Fibroblast of the aortic adventitia (primary cell): ENCODE measurements at regions not wholly inside any gene's neighbourhood (a gene's known extent, or its start where the extent isn't known, plus 50 kb on each side); places are given as distances from the start of the nearest gene placed in this dataset.
A peak's percentile ranks its signal among the peaks of the same experiment; 100 is the strongest.
"Not testable (repeated sequence)": the region's sequence is repeated elsewhere in the genome, so short reads cannot be mapped to it uniquely, and the experiment has no call there.

Experiments
- DNase-seq: peaks from one replicate; pipeline ENCODE4 v3.0.0-alpha.2; 2010; ENCODE audit warnings: low read depth
- H3K4me3 ChIP-seq: 2 replicates; pipeline ENCODE4 v1.5.1; 2011; ENCODE audit warnings: low read depth, mild to moderate bottlenecking, control low read depth, low read length, moderate library complexity
- TF ChIP-seq, protein P1 (sequence below): IDR thresholded peaks from 2 replicates; pipeline ENCODE4 v1.5.1; 2011; ENCODE audit warnings: mild to moderate bottlenecking, low read length, control low read depth, inconsistent platforms; ENCODE audit not compliant: insufficient read depth

DNA sequence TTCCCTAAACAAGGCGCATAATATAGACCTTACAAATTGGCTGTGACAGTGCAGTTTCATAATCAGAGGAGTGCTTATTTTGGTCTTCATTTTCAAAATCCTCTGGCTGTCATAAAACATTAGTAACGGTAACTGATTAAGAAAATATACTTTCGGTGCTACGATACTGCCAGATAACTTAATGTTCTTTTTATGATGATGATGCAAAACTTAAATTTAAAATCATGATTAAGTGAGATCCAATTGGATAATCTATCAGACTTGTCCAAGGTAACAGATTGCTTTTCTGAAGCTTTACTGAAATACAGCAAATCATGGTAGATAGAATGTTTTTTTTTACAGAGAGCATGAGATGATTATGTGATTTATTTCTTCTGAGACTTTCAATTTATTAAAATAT is 364.2 kb upstream of the CNTN3 start:
- no peak for DNase-seq
- TF ChIP-seq, protein P1, sequence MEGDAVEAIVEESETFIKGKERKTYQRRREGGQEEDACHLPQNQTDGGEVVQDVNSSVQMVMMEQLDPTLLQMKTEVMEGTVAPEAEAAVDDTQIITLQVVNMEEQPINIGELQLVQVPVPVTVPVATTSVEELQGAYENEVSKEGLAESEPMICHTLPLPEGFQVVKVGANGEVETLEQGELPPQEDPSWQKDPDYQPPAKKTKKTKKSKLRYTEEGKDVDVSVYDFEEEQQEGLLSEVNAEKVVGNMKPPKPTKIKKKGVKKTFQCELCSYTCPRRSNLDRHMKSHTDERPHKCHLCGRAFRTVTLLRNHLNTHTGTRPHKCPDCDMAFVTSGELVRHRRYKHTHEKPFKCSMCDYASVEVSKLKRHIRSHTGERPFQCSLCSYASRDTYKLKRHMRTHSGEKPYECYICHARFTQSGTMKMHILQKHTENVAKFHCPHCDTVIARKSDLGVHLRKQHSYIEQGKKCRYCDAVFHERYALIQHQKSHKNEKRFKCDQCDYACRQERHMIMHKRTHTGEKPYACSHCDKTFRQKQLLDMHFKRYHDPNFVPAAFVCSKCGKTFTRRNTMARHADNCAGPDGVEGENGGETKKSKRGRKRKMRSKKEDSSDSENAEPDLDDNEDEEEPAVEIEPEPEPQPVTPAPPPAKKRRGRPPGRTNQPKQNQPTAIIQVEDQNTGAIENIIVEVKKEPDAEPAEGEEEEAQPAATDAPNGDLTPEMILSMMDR: no peak
- no peak overlapping the region for H3K4me3 ChIP-seq

GRCh38 chr3:74985028-74985904 is 370.8 kb upstream of the CNTN3 start:
- not testable (repeated sequence) for DNase-seq, H3K4me3 ChIP-seq

GRCh38 chr3:74988095-74988494 is 373.6 kb upstream of the CNTN3 start:
- no peak for DNase-seq
- TF ChIP-seq, protein P1: no peak
- H3K4me3 ChIP-seq: no peak overlapping the region

GRCh38 chr3:74992898-74993297 is 378.4 kb upstream of the CNTN3 start:
- no peak overlapping the region for H3K4me3 ChIP-seq
- DNase-seq: no peak
- TF ChIP-seq, protein P1: no peak

DNA sequence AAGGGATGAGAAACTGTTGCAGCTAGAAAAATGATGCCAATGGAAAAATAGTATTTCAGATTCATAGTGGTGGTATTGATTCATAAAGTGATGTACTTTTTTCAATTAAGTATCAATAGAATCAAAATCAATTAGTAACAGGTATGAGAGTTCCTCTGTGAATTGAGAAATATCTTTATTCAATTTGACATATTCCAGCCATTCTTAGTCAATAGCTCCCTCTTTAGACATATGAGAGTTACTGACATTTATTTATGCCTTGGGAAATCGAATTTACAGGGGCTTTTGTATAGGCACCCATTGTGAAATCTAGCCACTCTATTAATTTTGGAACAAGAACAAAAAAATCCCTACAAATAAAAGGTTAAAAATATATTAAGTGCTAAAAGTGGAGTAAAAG is 386.9 kb upstream of the CNTN3 start:
- H3K4me3 ChIP-seq: no peak overlapping the region
- TF ChIP-seq, protein P1: no peak
- peak; percentile 9 for DNase-seq

DNA sequence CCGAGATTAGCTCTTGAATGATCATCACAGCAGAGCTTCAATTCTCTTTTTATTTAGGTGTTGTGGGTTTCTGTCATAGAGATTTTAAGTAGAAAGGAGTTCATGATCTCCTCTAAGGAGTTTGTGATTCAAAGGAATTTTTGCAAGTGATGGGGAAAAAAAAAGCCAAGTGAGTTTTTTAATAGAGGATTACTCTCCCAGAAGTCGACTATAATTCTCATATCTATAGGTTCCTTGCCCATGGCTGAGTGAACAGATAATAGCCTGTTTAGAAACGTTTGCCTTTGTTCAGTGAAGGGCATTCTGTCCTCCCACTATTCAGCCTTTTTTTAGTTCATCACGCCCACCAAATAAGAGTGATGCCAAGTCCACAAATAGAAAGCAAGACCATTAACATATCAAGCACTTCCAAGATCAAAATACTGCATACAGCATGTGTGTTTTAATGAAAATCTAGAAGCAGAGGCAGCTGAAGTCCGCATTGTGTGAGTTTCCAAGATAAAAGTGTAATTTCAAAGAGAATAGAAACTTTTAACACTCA is 398.4 kb upstream of the CNTN3 start:
- H3K4me3 ChIP-seq: no peak overlapping the region
- TF ChIP-seq, protein P1: no peak
- no peak for DNase-seq

GRCh38 chr3:75014008-75014407 is 399.5 kb upstream of the CNTN3 start:
- no peak overlapping the region for H3K4me3 ChIP-seq
- no peak for DNase-seq
- TF ChIP-seq, protein P1: no peak
